HUES6 (cell line): ENCODE measurements at regions not wholly inside any gene's neighbourhood (a gene's known extent, or its start where the extent isn't known, plus 50 kb on each side); places are given as distances from the start of the nearest gene placed in this dataset.

Experiments
- H3K27ac ChIP-seq: 2 replicates; pipeline ENCODE4 v1.7.0; 2013; ENCODE audit warnings: low read depth, mild to moderate bottlenecking, low read length, inconsistent platforms
- H3K27me3 ChIP-seq: 2 replicates; pipeline ENCODE4 v1.6.1; 2013; ENCODE audit warnings: low read length; ENCODE audit not compliant: control insufficient read depth, insufficient read depth
- H3K36me3 ChIP-seq: 2 replicates; pipeline ENCODE4 v1.6.1; 2013; ENCODE audit warnings: low read length; ENCODE audit not compliant: control insufficient read depth, insufficient read depth
- H3K4me1 ChIP-seq: 2 replicates; pipeline ENCODE4 v1.6.1; 2013; ENCODE audit warnings: low read length; ENCODE audit not compliant: control insufficient read depth, insufficient read depth
- H3K4me3 ChIP-seq: 2 replicates; pipeline ENCODE4 v1.5.1; 2013; ENCODE audit warnings: low read depth, low read length
- H3K9ac ChIP-seq: one replicate; pipeline ENCODE4 v1.6.1; 2013; ENCODE audit warnings: mild to moderate bottlenecking, low read length
- H3K9me3 ChIP-seq: 2 replicates; pipeline ENCODE4 v1.6.1; 2013; ENCODE audit warnings: low read depth, low read length; ENCODE audit not compliant: control insufficient read depth, insufficient read depth

DNA sequence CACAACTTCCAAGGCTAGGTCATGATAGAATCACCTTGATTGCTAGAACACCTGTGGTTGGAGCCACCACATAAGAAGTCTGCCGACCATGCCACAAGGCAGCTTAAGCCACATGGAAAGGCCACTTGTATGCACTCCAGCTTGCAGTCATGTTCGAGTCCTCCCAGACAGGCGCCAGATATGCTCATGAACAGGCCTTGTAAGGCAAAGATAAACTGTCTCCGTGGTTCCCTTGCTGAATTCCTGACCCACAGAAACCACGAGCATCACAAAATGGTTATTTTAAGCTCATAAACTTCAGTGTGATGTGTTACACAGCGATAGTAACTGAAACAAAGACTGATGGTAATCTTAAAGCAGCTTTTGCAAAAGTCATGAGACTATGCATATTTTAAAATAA is 188.4 kb upstream of the DAPK1 start:
- no peaks in the 10 kb centered on the region for H3K27me3 ChIP-seq
- no peak overlapping the region for H3K4me3 ChIP-seq
- no peaks in the 10 kb centered on the region for H3K4me1 ChIP-seq
- no peaks in the 10 kb centered on the region for H3K36me3 ChIP-seq
- no peak overlapping the region for H3K9ac ChIP-seq
- H3K27ac ChIP-seq, result no peak overlapping the region
- no peaks in the 10 kb centered on the region for H3K9me3 ChIP-seq

DNA sequence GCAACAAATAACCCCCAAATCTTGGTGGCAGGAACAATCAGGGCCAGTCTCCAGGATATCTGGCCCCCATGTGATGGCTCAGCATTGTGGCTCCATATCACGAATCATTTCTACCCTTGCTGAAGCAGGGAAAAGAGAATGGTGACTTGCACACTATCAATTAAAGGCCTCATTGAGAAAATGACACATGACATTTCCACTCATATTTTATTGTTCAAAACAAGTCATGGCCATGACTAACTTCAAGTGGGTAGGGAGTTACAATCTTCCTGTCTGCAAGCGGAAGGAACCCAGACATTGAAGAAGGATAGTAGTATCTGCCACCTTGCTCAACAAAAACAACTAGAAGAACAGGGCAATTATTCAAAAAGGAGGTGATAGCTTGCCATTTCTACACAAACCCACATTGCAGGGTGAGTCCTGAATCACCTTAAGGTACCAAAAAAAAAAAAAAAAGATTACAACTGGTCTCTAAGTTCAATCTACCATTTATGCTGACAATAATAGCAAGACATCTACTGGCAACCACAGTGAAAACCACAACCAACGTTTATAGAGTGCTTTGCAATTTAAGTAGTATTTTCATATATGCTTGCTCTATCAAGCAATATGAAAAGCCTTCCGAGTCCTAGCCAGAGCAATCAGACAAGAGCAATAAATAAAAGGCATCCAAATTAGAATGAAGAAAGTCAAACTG is 186.7 kb upstream of the DAPK1 start:
- no peaks in the 10 kb centered on the region for H3K4me1 ChIP-seq
- no peak overlapping the region for H3K27ac ChIP-seq
- no peaks in the 10 kb centered on the region for H3K36me3 ChIP-seq
- no peak overlapping the region for H3K9ac ChIP-seq
- H3K27me3 ChIP-seq, result no peaks in the 10 kb centered on the region
- H3K4me3 ChIP-seq, result no peak overlapping the region
- 0 out of 2 replicates have a peak, but pooled peaks cover 5% of the 10 kb centered on the region for H3K9me3 ChIP-seq

DNA sequence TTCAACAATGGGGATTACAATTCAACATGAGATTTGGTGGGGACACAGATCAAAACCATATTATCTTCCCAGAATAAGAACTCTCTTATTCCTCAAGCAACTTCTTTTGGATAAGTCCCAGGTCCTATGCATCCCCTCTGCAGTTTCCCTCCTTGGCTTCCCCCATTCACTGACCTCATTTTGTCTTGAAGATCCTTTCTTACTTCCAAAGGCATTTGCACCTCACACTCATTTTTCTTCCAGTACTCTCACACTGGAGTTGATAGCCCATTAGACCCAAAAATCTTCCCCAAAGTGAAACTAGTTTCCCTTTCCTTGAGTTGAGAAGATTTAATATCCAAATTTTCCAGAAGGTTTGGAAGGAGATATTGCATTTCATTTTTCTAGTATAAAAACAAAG is 178.0 kb upstream of the DAPK1 start:
- Histone ChIP-seq H3K27ac (no peak overlapping the region), H3K9me3 (0 out of 2 replicates have a peak, but pooled peaks cover 9% of the 10 kb centered on the region), H3K27me3 (no peaks in the 10 kb centered on the region), H3K4me1 (no peaks in the 10 kb centered on the region), H3K9ac (no peak overlapping the region), H3K4me3 (no peak overlapping the region), H3K36me3 (no peaks in the 10 kb centered on the region)

DNA sequence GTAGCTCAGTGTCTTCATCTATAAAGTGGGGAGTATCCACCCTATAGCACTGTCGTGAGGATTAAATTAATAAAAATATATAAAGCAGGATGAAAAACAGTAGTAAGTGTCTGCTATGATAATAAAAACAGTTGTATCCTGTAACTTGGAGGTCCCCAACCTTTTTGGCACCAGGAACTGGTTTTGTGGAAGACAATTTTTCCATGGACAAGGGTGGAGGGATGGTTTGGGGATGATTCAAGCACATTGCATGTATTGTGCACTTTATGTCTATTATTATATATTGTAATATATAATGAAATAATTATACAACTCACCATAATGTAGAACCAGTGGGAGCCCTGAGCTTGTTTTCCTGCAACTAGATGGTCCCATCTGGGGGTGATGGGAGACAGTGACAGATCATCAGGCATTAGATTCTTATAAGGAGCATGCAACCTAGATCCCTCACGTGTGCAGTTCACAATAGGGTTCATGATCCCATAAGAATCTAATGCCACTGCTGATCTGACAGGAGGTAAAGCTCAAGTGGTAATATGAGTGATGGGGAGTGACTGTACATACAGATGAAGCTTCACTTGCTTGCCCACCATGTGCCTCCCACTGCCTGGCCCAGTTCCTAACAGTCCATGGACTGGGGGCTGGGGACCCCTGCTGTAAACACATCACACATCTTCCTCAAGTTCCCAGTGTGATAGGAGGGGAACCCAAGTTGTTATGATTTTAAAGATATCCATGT is 177.4 kb upstream of the DAPK1 start:
- H3K27me3 ChIP-seq, result no peaks in the 10 kb centered on the region
- H3K4me3 ChIP-seq, result no peak overlapping the region
- H3K27ac ChIP-seq, result no peak overlapping the region
- H3K9ac ChIP-seq, result no peak overlapping the region
- no peaks in the 10 kb centered on the region for H3K4me1 ChIP-seq
- 0 out of 2 replicates have a peak, but pooled peaks cover 9% of the 10 kb centered on the region for H3K9me3 ChIP-seq
- H3K36me3 ChIP-seq, result no peaks in the 10 kb centered on the region

DNA sequence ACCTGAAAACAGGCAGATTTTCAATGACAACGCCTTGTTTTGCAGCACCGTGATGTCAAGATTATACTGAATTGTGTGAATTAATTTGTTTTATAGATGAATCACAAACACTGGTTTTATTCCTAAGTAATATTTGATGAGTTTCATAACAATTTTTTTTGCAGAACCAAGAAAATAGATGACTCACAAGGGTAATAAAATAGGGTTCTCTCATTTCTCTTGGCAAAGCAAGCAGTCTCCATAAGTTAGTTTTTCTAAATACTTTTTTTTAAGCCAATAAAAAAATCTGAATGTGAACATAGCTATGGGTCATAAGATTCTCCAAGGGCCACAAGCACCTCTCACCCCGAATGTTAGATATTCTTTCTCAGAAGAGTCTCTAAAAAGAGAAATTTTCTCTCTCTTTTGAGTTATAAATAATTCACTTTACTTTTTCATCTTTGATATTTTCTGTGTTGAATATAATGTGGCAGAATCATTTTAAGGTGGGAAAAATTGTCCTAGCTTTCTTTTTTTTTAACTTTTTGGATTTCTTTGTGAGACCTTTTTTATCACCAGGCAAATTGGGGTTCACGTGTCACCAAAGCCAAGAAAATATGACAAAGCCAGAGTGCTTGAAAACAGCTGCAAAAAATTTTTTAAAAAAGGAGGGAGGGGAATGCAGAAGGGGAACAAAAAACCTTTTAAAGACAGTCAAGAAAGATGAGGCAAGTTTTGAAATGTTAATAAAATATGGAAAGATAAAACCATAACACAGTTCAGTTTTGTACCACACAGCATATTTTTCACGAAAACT is 174.6 kb upstream of the DAPK1 start:
- H3K4me1 ChIP-seq, result peaks cover 5% of the 10 kb centered on the region
- H3K27me3 ChIP-seq, result no peaks in the 10 kb centered on the region
- no peak overlapping the region for H3K27ac ChIP-seq
- H3K9me3 ChIP-seq, result 0 out of 2 replicates have a peak, but pooled peaks cover 3% of the 10 kb centered on the region
- H3K4me3 ChIP-seq, result no peak overlapping the region
- H3K36me3 ChIP-seq, result no peaks in the 10 kb centered on the region
- H3K9ac ChIP-seq, result no peak overlapping the region

DNA sequence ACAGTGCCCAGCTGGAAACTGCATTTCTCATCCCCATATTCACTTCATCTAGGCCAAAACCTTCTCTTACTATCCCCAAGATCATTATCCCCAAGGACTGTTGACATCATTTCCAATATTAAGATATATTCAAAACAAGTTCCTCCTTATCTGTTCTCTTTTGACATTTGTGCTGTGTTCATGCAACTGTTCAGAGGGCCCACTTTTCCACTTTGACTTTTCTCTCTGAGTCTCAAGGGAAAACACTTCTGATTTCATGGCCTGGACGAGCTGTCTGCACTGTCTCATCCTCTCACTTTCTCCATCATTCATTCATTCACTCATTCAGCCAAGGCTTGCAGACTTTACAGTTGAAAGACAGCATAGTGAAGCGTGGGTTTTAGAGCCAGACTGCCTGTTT is 173.7 kb upstream of the DAPK1 start:
- Histone ChIP-seq H3K27me3 (no peaks in the 10 kb centered on the region), H3K9me3 (0 out of 2 replicates have a peak, but pooled peaks cover 3% of the 10 kb centered on the region), H3K4me3 (no peak overlapping the region), H3K27ac (no peak overlapping the region), H3K4me1 (peaks cover 8% of the 10 kb centered on the region), H3K36me3 (no peaks in the 10 kb centered on the region), H3K9ac (no peak overlapping the region)

DNA sequence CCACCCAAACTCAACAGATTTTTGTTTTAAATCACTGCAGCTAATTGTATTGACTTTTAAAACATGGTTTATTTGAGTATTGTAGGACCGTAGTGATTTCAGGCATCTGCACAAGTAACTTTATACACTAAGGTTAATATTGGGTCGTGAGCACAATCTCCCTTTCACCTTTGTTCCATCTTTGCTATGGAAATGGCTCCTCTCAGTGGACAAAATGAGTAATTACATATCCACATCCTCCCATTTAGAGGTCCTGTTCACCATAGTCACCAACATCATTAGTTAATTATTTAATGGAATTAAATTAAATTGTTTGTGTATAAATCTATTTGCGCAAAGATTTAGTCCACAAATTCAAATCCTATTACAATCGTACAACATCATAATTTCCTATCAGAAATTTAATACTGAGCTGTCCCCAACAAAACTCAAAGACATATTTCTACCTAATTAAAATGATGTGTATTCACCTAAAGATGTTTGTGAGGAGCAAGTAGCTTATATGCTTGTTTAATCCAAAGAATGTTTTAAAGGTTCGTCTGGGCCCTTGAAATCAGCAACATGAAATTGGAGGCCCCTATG is 173.0 kb upstream of the DAPK1 start:
- Histone ChIP-seq H3K9ac (no peak overlapping the region), H3K9me3 (0 out of 2 replicates have a peak, but pooled peaks cover 3% of the 10 kb centered on the region), H3K36me3 (no peaks in the 10 kb centered on the region), H3K27me3 (no peaks in the 10 kb centered on the region), H3K4me3 (no peak overlapping the region), H3K4me1 (peaks cover 8% of the 10 kb centered on the region), H3K27ac (no peak overlapping the region)

DNA sequence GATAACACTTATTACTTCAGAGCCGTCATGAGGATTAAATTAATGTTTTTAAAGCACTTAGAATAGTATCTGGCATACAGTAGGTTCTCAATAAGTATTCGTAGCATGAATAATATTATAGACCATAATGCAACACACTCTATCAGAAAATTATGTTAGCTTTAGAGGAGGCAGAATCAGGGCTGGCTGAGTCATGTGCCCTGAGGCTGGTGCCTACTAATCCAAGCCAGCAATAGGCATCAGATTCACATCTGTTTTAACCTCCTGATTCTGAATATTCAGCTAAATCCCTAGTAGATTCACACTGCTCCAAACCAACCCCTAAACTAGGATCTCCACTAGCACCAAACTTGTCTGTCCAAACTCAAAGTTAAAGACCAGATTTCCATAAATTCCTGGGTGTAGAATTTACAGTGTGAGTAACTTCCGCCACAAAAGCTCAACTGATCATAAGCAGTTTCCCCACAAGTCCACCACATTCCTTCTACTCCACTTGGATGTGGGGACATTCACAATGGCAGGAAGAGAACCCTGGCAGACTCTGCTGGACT is 170.0 kb upstream of the DAPK1 start:
- Histone ChIP-seq H3K9me3 (peaks cover 28% of the 10 kb centered on the region), H3K27ac (no peak overlapping the region), H3K27me3 (no peaks in the 10 kb centered on the region), H3K36me3 (no peaks in the 10 kb centered on the region), H3K9ac (no peak overlapping the region), H3K4me1 (peaks cover 8% of the 10 kb centered on the region), H3K4me3 (no peak overlapping the region)

DNA sequence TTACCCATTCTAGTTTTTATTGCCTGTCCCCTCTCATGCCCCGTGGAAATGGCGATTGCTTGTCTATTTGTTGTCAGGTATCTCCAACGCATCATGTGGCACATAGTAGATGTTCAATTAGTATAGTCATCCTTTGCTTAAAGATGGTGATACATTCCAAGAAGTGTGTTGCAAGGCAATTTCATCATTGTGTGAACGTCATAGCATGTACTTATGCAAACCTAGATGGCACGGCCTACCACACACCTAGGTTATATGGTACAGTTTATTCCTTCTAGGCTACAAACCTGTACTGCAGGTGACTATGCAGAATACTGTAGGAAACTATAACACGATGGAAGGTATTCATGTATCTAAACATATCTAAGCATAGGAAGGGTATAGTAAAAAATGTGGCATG is 163.9 kb upstream of the DAPK1 start:
- Histone ChIP-seq H3K4me3 (no peak overlapping the region), H3K27me3 (no peaks in the 10 kb centered on the region), H3K27ac (no peak overlapping the region), H3K36me3 (no peaks in the 10 kb centered on the region), H3K9me3 (peaks cover 28% of the 10 kb centered on the region), H3K9ac (no peak overlapping the region), H3K4me1 (peaks cover 15% of the 10 kb centered on the region)

DNA sequence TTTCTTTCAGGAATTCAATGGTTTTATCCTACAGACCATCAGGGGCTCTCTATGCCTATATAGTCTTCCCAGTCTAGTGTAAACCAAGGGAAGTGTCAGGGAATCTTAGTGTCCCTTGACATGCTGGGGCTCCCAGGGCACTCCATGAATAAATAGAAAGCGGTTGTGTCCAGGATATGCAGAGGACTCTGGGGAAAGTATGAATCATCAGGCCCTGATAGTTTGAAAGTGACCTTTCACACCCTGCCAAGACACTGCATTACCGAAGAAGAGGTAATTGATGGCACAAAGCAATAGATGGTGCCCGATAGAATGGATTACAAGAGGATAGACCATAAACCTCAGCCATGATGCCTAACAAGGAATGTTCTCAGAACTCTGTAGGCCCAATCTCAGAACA is 163.3 kb upstream of the DAPK1 start:
- H3K27ac ChIP-seq, result no peak overlapping the region
- H3K9me3 ChIP-seq, result peaks cover 28% of the 10 kb centered on the region
- H3K27me3 ChIP-seq, result no peaks in the 10 kb centered on the region
- H3K4me3 ChIP-seq, result no peak overlapping the region
- H3K9ac ChIP-seq, result no peak overlapping the region
- H3K4me1 ChIP-seq, result peaks cover 17% of the 10 kb centered on the region
- H3K36me3 ChIP-seq, result no peaks in the 10 kb centered on the region
